ENCODE measurements at regions not wholly inside any gene's neighbourhood (a gene's known extent, or its start where the extent isn't known, plus 50 kb on each side); places are given as distances from the start of the nearest gene placed in this dataset.
A peak's percentile ranks its signal among the peaks of the same experiment; 100 is the strongest.
"Not testable (repeated sequence)": the region's sequence is repeated elsewhere in the genome, so short reads cannot be mapped to it uniquely, and the experiment has no call there.

DNA sequence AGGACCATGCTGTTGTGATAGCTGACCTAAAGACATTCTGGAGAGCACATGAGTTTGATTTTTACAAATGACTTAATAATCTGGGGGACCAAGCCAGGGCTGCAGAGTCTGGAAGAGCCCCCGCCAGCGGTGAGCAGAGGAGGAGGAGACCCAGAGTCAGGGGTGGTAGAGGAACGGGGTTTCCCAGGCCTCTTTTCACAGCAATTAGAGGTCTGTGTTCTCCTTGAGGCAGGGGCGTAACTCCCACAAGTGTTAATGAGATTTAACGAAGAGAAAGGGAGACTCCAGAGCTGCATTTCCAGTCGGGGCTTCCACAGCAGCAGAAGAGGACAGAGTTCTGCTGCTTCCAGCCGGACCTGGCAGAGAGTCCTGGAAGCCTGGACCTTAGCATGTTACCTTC is 137.9 kb upstream of the SLC24A2 start:
- DNase-seq: no peak

GRCh38 chr9:19925674-19926503 is 137.1 kb upstream of the SLC24A2 start:
- DNase-seq: peak; percentile 79 to 86 (median 82)

DNA sequence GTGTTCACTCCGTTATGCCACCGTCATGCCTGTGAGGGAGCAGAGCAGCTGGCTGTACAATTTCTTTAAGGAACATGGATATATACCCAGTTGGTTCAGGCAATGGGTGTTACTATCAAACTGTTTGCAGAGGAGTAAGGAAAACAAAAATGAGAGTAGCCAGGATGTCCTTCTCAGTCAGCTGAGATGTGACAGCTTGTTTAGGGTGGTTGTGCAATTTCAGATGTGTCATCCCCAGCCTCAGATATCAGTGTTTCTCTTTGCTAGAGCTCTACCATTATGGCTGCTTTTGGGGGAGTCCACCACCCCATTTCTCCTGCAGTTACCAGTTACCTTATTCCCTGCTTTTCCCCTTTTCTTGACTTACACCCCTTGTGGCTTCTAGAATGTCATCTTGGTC is 135.2 kb upstream of the SLC24A2 start:
- peak; percentile 52 to 67 (median 61) for DNase-seq

- DNase-seq: peak; percentile 30 to 32 (median 32)
Observed at GRCh38 chr9:19922476-19923118, 133.8 kb upstream of the SLC24A2 start.

DNA sequence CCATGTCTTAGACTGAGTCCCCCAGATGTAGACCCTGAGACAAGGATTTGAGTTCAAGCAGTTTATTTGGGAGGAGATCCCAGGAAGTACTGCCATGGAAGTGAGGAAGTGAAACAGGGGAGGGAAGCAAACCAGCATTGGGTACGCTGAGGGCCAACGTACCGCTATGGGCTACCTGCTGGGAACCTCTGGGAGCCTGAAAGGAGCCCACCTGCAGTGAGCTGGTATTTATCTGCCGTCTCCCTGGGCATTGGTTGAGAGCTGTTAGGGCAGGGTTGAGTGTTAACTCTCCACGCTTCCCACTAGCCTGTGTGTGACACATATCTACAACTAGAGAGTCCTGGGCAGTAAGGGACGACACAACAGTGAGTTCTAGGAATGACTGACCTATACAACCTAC is 131.6 kb upstream of the SLC24A2 start:
- no peak for DNase-seq

DNA sequence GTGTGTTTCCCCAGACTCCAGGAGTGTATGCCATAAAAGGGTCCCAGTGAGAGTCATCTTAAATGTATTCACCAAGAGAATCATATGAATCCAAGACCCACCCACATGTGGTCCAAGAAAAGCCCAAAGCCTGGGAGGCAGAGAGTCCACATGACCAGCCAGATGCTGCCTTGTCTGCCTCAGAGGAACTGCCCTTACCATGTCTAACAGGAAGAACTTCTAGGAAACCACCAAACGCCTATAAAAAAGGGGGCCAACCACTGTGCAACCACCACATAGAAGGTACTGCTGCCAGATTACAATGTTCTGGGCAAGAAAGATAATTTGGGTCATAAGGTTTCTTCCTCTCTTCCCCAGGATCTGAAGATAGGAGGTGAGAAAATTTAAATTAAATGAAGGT is 129.8 kb upstream of the SLC24A2 start:
- DNase-seq: no peak

- no peak for DNase-seq
Observed at GRCh38 chr9:19914044-19914443, 125.2 kb upstream of the SLC24A2 start.

DNA sequence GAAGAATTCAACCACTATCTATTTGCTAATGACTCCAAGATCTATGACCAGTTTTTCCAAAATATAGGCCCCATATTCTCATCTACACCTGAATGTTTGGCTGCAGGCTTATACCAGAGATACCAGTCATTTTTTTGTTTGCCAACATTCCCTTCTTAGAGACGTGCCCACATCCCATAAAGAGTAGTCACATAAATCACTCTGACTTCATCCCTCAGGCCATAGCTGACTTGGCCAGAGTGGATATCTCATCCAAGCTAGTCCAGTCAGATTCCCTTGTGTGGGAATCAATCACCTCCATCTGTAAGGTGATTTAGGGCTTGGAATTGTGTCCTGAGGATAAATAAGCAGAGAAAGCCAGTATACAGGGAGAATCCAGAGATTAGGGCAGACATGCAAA is 124.3 kb upstream of the SLC24A2 start:
- DNase-seq: no peak

DNA sequence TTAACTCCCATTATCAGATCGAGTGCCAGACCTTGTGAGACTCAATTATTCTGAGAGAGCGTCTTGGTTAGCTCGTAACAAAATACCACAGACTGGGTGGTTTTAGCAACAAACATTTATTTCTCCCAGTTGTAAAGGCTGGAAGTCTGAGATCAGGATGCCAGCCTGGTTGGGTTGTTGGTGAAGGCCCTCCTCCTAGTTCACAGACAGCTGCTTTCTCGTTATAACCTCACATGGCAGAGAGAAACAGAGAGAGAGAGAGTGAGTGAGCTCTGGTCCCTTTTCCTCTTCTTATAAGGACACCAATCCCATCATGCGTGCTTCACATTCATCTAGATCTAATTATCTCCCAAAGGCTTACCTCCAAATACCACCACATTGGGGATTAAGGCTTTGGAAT is 114.2 kb upstream of the SLC24A2 start:
- no peak for DNase-seq

- DNase-seq: no peak
Observed at GRCh38 chr9:19901586-19901985, 112.7 kb upstream of the SLC24A2 start.

DNA sequence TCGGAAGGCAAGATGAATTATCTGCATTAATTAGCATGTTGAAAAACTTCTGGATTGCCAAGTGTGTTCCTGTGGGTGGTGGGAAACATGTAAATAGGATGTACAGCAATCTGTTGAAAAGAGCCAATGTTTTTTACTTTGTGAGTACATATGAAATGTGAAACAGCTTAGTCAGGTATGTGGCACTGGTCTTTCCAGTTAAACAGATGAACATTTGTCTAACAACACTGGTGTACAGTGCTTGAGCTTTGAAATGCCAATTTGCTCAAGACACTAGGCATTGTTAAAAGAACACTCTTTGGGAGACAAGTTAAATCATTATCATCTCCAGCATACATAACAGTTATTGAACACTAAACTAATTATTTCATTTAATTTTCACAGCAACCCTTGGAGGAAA is 107.3 kb upstream of the SLC24A2 start:
- no peak for DNase-seq

- not testable (repeated sequence) for DNase-seq
Observed at GRCh38 chr9:19895578-19895977, 106.7 kb upstream of the SLC24A2 start.

DNA sequence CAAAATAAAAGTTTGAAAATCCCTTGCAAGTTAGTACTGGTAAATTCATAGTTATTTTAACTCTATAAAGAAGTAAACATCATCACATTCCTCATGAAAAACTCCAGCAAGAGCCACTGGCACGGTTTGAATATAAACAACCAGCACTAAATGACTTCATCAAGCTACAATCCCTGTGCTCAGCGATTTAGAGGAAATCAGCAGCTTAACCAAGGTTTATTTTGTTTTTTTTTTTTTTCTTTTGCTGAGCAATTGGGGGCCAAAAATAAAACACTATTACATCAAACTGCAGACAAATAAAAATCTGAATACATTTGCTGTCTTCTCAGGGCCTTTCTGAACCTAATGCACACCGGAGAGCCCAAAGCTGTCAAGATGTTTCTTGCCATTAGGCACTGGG is 106.2 kb upstream of the SLC24A2 start:
- DNase-seq: no peak

GRCh38 chr9:19885608-19886007 is 96.8 kb upstream of the SLC24A2 start:
- DNase-seq: no peak

DNA sequence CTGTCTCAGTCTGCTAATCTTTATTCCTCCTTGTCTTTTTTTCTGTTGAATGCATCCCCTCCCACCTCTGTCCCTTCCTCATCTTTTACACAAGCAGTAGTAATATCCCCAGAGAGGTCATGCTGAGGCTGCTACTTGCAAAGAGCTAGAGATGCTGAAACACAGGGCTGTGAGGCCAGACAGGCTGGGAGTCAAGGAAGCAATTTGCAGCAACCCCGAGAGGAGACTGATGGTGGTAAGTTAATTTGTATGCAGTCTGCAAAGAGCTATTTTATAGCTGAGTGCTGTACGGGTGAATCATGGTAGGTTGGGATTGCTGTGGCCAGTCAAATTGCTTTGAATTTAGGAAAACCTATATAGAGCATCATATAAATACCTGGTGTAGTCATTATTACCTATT is 90.2 kb upstream of the SLC24A2 start:
- no peak for DNase-seq

GRCh38 chr9:19876569-19877316 is 87.9 kb upstream of the SLC24A2 start:
- no peak for DNase-seq

DNA sequence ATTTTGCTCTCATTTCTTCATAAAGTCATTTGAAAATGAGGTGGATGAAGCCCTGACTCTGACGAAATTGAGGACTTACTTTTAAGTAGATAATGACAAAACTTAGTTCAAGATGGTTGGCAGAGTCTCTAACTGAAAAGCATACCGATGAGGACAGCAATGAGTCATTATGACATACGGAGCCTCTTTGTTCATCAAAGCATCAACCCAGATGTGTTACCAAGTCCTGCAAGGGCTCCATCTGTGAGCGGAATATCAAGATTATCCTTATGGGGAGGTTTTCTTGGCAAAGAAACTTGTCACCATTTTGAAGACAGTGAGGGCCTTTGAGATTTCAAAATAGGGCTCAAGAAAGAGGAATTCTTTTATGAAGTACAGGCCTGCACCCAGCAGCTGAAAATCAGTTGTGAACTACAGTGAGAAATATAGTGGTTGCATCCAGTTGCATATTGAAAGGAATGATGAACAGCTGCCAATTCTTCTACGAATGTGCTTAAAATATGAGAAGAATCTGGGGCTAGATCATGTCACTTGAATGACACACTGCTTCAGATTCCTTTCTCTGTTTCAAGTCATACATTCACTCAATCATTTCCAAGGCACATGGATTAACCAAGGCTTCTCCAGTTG is 86.6 kb upstream of the SLC24A2 start:
- no peak for DNase-seq

DNA sequence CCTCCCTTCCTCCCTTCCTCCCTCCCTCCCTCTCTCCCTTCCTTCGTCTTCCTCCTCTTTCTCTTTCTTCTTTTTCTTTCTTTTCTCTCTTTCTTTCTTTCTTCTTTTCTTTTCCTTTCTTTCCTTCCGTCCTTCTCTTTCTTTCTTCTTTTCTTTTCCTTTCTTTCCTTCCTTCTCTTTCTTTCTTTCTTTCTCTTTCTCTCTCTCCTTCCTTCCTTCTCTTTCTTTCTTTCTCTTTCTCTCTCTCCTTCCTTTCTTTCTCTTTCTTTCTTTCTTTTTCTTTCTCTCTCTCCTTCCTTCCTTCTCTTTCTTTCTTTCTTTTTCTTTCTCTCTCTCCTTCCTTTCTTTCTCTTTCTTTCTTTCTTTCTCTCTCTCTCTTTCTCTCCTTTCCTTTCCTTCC is 84.4 kb upstream of the SLC24A2 start:
- DNase-seq: not testable (repeated sequence)

DNA sequence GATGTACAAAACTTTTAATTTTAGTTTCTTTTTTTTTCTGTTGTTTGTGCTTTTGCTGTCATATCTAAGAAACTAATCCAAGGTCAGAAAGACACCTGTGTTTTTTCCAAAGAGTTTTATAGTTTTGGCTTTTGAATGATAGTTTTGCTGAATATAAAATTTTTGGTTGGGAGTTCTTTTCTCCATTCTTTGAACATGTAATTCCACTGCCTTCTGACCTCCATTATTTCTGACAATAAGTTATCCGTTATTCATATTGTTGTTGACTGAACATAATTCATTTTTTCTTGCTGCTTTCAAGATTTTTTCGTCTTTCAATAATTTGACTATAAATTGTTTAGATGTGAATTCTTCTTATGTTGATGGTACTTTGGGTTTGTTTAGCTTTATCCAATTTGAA is 82.2 kb upstream of the SLC24A2 start:
- DNase-seq: no peak

- DNase-seq: no peak
Observed at GRCh38 chr9:19840953-19841352, 52.1 kb upstream of the SLC24A2 start.

Data from suppressor macrophage treated with lipopolysaccharide for 1 hour (primary cell).